Activated gamma-delta T cell treated with Interleukin-2 at 50 U/mL for 16 hours (primary cell): ENCODE measurements at regions not wholly inside any gene's neighbourhood (a gene's known extent, or its start where the extent isn't known, plus 50 kb on each side); places are given as distances from the start of the nearest gene placed in this dataset.

Experiments used
- DNase-seq: peaks from one replicate; pipeline ENCODE4 v3.0.0-alpha.2; 2020

DNA sequence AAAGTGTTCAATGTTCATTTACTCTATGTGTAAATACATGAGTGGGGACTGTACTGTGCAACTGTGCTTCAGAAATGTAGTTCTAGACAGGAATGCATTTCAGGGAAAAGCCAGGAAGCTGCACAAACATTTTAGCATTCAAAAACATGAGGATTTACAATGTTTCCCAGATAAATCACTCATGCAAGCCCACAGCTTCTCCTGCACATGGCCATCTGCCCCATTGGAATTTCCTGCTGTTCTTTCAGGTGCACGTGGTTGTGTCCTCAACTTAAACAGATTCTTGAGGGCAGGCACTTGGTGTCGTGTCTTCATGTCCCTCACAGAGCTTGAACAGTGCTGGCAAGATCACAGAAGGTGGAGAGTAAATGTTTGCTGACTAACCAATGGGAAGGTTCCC lies 101.5 kb downstream of the UNC5CL start:
- DNase-seq: no peak

DNA sequence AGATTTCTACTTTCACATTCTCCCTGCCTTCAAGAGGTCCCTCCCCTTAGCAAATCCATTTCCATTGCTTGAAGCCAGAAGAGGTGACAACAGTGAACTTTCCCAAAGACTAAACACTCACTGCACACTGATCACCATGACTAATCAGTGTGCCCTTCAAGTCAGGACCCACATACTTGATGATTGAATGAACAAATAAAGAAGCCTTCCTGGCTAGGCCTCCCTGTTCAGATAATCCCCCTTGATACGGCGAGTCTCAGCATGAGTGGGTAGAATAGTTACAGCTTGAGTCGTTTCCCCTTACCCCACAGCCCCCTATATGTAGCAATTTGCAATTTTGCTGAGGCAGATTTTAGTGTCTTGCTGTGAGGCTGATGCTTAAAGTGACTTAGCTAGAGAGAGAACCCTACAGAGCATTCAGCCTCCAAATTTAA lies 102.2 kb downstream of the UNC5CL start:
- no peak for DNase-seq

- DNase-seq: no peak
These were observed 105.2 kb downstream of the UNC5CL start for GRCh38 chr6:40933864-40934263.

- DNase-seq: no peak
These were observed 106.1 kb downstream of the UNC5CL start for GRCh38 chr6:40932953-40933352.

DNA sequence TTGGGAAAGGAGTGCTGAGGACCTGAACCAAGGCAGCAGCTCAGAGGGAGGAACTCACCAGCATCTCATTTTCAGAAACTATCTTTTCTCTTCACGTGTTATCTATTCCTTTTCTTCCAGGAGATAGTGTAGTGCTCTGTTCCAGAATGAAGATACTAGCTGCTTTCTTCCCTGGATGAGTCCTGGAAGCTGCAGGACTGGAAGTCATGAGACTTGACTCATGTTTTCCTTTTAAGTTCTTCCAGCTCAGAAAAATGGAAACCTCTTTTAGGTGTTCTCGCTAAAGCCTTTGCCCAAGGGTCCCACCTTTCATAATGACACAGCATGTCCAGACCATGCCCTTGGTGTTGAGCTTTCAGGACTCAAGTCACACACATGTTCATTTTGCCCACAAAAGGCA lies 106.7 kb downstream of the UNC5CL start:
- DNase-seq: no peak

GRCh38 chr6:40931931-40932330 lies 107.1 kb downstream of the UNC5CL start:
- no peak for DNase-seq

- DNase-seq: no peak
These were observed 108.5 kb downstream of the UNC5CL start for GRCh38 chr6:40930555-40930954.

GRCh38 chr6:40930045-40930444 lies 109.0 kb downstream of the UNC5CL start:
- DNase-seq: no peak

- no peak for DNase-seq
These were observed 109.8 kb downstream of the UNC5CL start for GRCh38 chr6:40929176-40929575.

DNA sequence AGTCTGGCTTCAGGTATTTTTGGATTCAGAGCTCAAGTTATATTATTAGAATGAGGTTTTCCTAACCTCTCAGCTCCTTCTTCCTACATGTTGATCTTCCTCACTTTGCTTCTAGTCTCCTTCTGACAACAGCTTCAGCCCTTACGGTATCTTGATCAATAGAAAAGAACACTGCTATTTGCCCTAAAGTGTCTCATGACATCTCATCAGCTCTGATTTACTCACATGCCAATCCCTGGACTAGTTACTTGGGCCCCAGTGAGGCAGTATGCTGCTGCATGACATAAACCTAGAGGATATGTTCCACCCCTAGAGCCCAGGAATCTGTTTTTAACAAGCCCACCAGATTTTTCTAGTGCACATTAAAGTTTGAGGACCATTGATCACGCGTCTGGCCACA lies 110.3 kb downstream of the UNC5CL start:
- no peak for DNase-seq

DNA sequence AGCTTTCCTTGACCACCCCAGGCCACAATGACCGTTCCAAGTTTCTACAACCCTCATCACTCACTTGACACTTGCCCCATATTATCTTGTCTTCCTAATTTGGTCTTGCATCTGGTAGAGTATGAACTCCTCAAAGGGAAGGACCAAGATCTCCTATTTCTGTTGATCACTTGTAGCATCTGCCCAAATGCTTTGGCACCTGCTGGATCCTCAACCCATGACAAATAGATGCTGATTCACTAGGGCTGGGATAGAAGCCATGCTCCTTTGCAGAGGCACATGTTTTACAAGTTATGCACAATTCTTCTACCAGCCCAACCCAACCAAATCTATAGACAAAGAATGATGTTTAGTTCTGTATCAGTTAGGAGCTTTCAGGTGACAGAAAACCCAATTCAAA lies 110.7 kb downstream of the UNC5CL start:
- no peak for DNase-seq

DNA sequence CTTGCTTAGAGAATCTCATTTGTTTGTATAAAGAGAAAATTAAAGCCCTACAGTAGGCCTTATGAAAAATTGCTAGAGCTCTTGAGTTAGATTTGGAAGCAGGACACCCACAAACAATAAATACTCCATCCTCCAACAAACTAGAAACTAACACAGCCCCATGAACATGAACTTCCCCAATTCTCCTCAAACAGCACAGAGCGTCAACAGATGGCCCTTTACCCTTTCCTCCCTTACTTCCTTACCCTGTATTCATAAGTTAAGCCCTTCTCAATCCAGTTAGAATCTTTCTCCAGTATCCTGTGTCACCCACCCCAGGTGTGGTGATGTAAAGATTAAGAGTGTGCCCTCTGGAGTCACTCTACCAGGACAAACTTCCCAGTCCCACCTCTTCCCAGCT lies 113.7 kb downstream of the UNC5CL start:
- no peak for DNase-seq

- DNase-seq: no peak
These were observed 114.2 kb downstream of the UNC5CL start for GRCh38 chr6:40924839-40925238.

GRCh38 chr6:40923880-40924279 lies 115.1 kb downstream of the UNC5CL start:
- DNase-seq: no peak

DNA sequence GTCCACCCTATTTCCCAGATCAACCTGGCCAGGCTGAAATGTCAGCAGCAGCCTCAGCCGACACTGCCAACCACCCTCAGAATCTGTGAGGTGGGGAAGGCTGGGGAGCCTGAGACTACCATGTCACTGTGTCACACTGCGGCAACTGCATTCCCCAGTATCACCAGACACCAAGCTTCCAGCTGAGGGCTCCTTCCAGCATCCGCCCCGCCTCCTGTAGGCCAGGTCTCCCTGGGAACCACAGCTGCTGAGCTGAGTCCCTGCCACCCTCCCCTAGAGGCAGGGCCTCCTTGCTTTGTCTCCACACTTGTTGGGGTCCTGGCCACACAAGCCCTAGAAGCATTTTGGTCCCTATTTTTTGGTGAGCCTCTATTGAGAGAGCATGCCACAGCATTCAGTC lies 115.7 kb downstream of the UNC5CL start:
- no peak for DNase-seq

DNA sequence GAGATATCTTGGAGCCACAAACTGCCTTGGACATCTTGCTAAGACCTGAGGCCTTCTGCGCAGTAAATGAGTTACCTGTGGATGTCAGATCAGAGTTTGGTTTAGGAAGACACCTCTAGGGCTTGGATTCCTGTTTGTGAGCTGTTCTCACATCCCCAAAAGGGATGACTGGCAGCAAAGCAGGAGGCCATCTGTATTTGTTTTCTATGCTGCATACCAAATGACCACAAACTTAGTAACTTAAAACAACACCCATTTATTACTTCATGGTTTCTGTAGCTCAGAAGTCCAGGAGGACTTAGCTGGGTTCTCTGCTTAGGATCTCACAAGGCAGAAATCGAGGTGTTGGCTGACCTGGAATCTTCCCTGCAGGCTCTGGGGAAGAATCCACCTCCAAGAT lies 116.7 kb downstream of the UNC5CL start:
- DNase-seq: no peak

DNA sequence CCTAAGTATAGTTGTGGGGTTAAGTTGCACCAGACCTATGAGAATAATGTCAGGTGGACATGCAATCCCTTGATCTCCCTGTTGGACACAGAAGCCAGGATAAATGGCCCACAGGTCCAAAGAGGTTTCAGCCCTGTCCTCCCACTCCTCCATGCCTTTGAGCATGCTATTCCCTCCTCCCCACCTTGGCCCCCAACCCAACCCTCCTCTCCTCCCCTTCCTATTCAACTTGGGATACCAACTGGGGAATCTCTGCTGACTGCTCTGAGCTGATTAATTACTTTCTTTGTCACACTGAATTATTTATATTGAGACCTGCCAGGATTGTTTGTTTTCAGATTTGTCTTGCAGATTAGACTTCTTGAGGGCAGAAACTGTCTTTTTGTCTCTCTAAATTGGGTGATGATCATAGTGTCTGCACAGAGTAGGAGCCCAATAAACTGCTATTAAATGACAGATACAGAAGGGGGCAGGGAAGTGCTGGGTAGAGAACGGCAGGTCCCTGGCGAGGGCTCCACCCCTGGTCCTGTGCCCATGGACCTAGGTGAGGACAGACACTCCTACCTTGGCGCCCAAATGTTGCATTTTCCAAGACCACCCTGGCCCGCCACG lies 120.9 kb downstream of the UNC5CL start:
- no peak for DNase-seq

- DNase-seq: no peak
These were observed 121.4 kb downstream of the UNC5CL start for GRCh38 chr6:40917603-40918002.

DNA sequence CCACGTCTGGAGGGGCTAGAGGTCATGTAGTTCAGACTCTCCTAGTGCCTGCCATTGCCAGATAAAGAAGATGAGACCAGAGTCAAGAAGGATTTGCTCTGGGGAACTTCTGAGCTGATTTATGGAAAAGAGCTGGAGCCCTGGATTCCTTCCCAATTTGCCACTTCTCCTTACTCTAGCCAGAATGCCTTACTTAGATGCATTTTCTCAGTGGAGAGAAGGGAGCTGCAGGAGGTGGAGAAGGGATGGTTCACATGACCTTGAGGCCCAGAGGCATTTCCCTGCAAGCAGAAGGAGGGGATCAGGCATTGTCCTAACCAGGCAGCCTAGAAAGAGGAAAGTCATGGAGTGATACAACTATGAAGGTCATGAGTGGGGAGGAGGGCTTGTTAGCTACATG lies 122.2 kb downstream of the UNC5CL start:
- no peak for DNase-seq

- DNase-seq: no peak
These were observed 123.9 kb downstream of the UNC5CL start for GRCh38 chr6:40915165-40915564.

DNA sequence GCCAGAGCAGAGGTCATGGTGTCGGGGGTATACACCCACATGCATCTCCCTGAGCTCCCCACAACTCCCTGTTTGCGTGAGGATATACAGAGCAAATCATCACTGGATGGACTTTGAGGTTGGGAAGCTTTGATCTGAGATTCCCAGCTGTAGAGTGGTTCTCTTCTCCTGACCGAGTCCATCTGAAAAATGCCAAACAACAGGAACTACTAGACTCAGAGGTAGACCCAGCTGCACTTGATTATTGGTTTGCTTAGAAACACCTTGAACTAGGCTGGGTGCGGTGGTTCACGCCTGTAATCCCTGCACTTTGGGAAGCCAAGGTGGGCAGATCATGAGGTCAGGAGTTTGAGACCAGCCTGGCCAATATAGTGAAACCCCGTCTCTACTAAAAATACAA lies 125.0 kb downstream of the UNC5CL start:
- DNase-seq: no peak

DNA sequence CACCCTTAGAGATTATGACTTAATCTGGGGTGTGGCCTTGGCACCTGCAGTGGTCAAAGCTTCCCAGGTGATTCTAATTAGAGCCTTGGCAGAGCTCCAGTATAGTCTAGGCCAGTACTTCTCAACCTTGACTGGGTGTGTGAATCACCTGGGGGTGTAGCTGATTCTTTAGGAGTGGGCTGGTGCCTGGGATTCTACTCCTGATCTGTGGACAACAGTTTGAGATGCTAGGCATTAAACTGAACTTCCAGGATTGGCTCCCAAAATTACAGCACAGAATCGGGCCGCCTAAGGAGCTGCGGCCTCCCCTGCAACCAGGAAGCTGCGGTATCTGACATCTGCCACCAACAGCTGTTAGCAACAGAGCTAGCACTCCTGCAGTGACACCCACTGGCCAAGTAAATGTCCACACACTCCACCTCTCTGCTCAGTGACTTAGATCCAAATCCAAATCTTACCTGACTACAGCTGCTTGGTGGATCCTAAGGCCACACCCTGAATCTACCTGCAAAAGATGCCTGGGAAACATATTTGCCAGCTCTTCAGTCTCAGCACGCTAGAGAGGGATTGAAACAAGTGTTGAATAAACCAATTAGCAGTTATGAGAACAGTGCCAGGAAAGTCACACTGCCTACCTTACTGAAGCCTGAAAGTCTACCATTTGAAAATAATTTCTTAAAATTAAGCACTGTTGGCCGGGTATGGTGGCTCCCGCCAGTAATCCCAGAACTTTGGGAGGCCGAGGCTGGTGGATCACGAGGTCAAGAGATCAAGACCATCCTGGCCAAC lies 126.7 kb downstream of the UNC5CL start:
- DNase-seq: no peak

GRCh38 chr6:40910260-40910893 lies 128.6 kb downstream of the UNC5CL start:
- no peak for DNase-seq

DNA sequence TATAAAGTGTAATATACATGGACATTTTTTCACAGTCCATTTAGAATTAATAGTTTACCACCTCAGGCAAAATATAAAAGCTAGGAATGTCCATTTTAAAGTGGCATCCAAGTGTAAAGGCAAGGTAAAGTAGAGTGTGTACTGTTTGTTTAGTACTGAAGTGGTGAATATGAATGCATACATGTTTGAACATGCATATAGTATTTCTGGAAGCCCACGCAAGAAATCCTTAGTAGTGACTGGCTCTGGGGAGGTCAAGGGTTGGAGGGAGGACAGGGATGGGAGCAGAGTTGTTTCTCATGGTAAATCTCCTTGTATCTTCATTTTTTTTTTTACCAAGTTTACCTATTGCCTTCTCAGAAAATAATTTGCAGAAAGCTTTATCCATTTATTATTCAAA lies 129.2 kb downstream of the UNC5CL start:
- DNase-seq: no peak
